H9 (cell line): ENCODE measurements at regions not wholly inside any gene's neighbourhood (a gene's known extent, or its start where the extent isn't known, plus 50 kb on each side); places are given as distances from the start of the nearest gene placed in this dataset.

Source experiments
- DNase-seq: peaks from one replicate; pipeline ENCODE4 v3.0.0-alpha.2; 2017
- H2AFZ ChIP-seq: one replicate; pipeline ENCODE4 v1.6.1; 2013; ENCODE audit warnings: mild to moderate bottlenecking, low read length, control low read depth, moderate library complexity
- H2AK5ac ChIP-seq: 2 replicates; pipeline ENCODE4 v1.6.1; 2013; ENCODE audit warnings: low read length, control low read depth, mixed read lengths; ENCODE audit not compliant: insufficient read length
- H2BK120ac ChIP-seq: one replicate; pipeline ENCODE4 v1.6.1; 2013; ENCODE audit warnings: low read depth, mild to moderate bottlenecking, low read length, control low read depth, inconsistent platforms; ENCODE audit not compliant: poor library complexity, severe bottlenecking
- H2BK12ac ChIP-seq: 2 replicates; pipeline ENCODE4 v1.6.1; 2013; ENCODE audit warnings: low read length, control low read depth, mixed read lengths, low read depth; ENCODE audit not compliant: insufficient read length
- H2BK15ac ChIP-seq: 2 replicates; pipeline ENCODE4 v1.6.1; 2013; ENCODE audit warnings: low read depth, low read length, control low read depth
- H2BK20ac ChIP-seq: one replicate; pipeline ENCODE4 v1.6.1; 2013; ENCODE audit warnings: low read depth, mild to moderate bottlenecking, low read length, control low read depth, inconsistent platforms; ENCODE audit not compliant: poor library complexity, severe bottlenecking
- H2BK5ac ChIP-seq: 2 replicates; pipeline ENCODE4 v1.6.1; 2013; ENCODE audit warnings: low read length, control low read depth, mixed read lengths; ENCODE audit not compliant: insufficient read length
- H3K14ac ChIP-seq: 2 replicates; pipeline ENCODE4 v1.6.1; 2013; ENCODE audit warnings: low read length, control low read depth; ENCODE audit not compliant: insufficient read depth
- H3K18ac ChIP-seq: 2 replicates; pipeline ENCODE4 v1.6.1; 2013; ENCODE audit warnings: low read depth, mild to moderate bottlenecking, mixed read lengths, low read length, control low read depth; ENCODE audit not compliant: insufficient read length
- H3K23ac ChIP-seq: 2 replicates; pipeline ENCODE4 v1.6.1; 2013; ENCODE audit warnings: low read length, control low read depth, mixed read lengths, low read depth; ENCODE audit not compliant: insufficient read length
- H3K23me2 ChIP-seq: 2 replicates; pipeline ENCODE4 v1.6.1; 2013; ENCODE audit warnings: low read depth, mild to moderate bottlenecking, mixed read lengths, low read length, control low read depth; ENCODE audit not compliant: insufficient read length, poor library complexity, severe bottlenecking
- H3K27ac ChIP-seq: 2 replicates; pipeline ENCODE4 v1.5.1; 2013; ENCODE audit warnings: low read length, control low read depth, mixed read lengths, low read depth; ENCODE audit not compliant: insufficient read length
- H3K27me3 ChIP-seq: 2 replicates; pipeline ENCODE4 v1.6.1; 2013; ENCODE audit warnings: low read length, control low read depth, inconsistent platforms; ENCODE audit not compliant: insufficient read depth
- H3K4ac ChIP-seq: 2 replicates; pipeline ENCODE4 v1.6.1; 2013; ENCODE audit warnings: low read depth, mild to moderate bottlenecking, control low read depth, inconsistent platforms, low read length, moderate library complexity
- H3K4me1 ChIP-seq: 2 replicates; pipeline ENCODE4 v1.6.1; 2013; ENCODE audit warnings: low read length, control low read depth, inconsistent platforms; ENCODE audit not compliant: insufficient read depth
- H3K4me2 ChIP-seq: 2 replicates; pipeline ENCODE4 v1.6.1; 2013; ENCODE audit warnings: low read length, control low read depth, mixed read lengths; ENCODE audit not compliant: insufficient read length, insufficient read depth
- H3K56ac ChIP-seq: 2 replicates; pipeline ENCODE4 v1.6.1; 2013; ENCODE audit warnings: low read depth, mild to moderate bottlenecking, mixed read lengths, low read length, control low read depth; ENCODE audit not compliant: insufficient read length
- H3K79me1 ChIP-seq: 2 replicates; pipeline ENCODE4 v1.6.1; 2013; ENCODE audit warnings: low read depth, mild to moderate bottlenecking, moderate library complexity, low read length, control low read depth, inconsistent platforms; ENCODE audit not compliant: insufficient read depth, poor library complexity, severe bottlenecking
- H3K79me2 ChIP-seq: 2 replicates; pipeline ENCODE4 v1.6.1; 2013; ENCODE audit warnings: low read length, control low read depth, inconsistent platforms; ENCODE audit not compliant: insufficient read depth
- H3K9ac ChIP-seq: 2 replicates; pipeline ENCODE4 v1.6.1; 2013; ENCODE audit warnings: low read length, control low read depth, mixed read lengths; ENCODE audit not compliant: insufficient read length; ENCODE audit errors: extremely low read depth
- H3K9me3 ChIP-seq: one replicate; pipeline ENCODE4 v1.6.1; 2013; ENCODE audit warnings: low read depth, low read length, inconsistent platforms; ENCODE audit not compliant: control insufficient read depth
- H3T11ph ChIP-seq: one replicate; pipeline ENCODE4 v1.6.1; 2013; ENCODE audit warnings: mild to moderate bottlenecking, low read length, control low read depth, inconsistent platforms
- H4K20me1 ChIP-seq: one replicate; pipeline ENCODE4 v1.6.1; 2013; ENCODE audit not compliant: control insufficient read depth, insufficient read length, insufficient read depth
- H4K5ac ChIP-seq: 2 replicates; pipeline ENCODE4 v1.6.1; 2013; ENCODE audit warnings: low read depth, mild to moderate bottlenecking, mixed read lengths, low read length, control low read depth; ENCODE audit not compliant: insufficient read length
- H4K8ac ChIP-seq: replicated peaks from 2 replicates; pipeline ENCODE4 v1.6.1; 2013; ENCODE audit warnings: low read length, control low read depth, mixed read lengths, low read depth; ENCODE audit not compliant: insufficient read length
- H4K91ac ChIP-seq: 2 replicates; pipeline ENCODE4 v1.6.1; 2013; ENCODE audit warnings: low read depth, mild to moderate bottlenecking, moderate library complexity, mixed read lengths, low read length, control low read depth; ENCODE audit not compliant: insufficient read length
- H3K27ac Mint-ChIP-seq, 3 experiments: 2 replicates in 2 of 3; 3 replicates in 1 of 3; pipeline ENCODE4 v1.8.0; 2020 to 2021; ENCODE audit warnings: mixed read lengths in 3 of 3, mild to moderate bottlenecking in 1 of 3, moderate library complexity in 1 of 3
- H3K27me3 Mint-ChIP-seq: 2 replicates; pipeline ENCODE4 v1.8.0; 2021; ENCODE audit warnings: low read depth, mild to moderate bottlenecking, moderate library complexity, mixed read lengths
- H3K36me3 Mint-ChIP-seq, 3 experiments: 2 replicates in 2 of 3; 3 replicates in 1 of 3; pipeline ENCODE4 v1.8.0; 2020 to 2021; ENCODE audit warnings: low read depth in 3 of 3, mixed read lengths in 3 of 3; ENCODE audit not compliant: insufficient read depth in 1 of 3
- H3K4me1 Mint-ChIP-seq, 2 experiments: 2 replicates each; pipeline ENCODE4 v1.8.0; 2020; ENCODE audit warnings: mixed read lengths in 2 of 2
- H3K4me3 Mint-ChIP-seq, 2 experiments: 2 replicates in 1 of 2; 3 replicates in 1 of 2; pipeline ENCODE4 v1.8.0; 2020 to 2021; ENCODE audit warnings: mild to moderate bottlenecking in 2 of 2, mixed read lengths in 2 of 2, moderate library complexity in 1 of 2
- H3K9me3 Mint-ChIP-seq, 2 experiments: 2 replicates in 1 of 2; 3 replicates in 1 of 2; pipeline ENCODE4 v1.8.0; 2020; ENCODE audit warnings: mild to moderate bottlenecking in 2 of 2, mixed read lengths in 2 of 2, moderate library complexity in 1 of 2
- CTCF ChIP-seq: fragments of 200-600 bp; sonication (generic); conservative IDR thresholded peaks from 3 replicates; pipeline ENCODE4 v1.8.0; 2021; ENCODE audit warnings: antibody characterized with exemption, mild to moderate bottlenecking
- WGBS: extraction: QIAGEN DNeasy Blood & Tissue Kit; methylation state at CpG from one replicate; pipeline ENCODE4 v1.1.7; 2013; ENCODE audit warnings: missing lambda C conversion rate, low lambda C conversion rate, mixed read lengths; ENCODE audit not compliant: insufficient read length; ENCODE audit errors: extremely low coverage; 5-methylcytosine and 5-hydroxymethylcytosine counted together

GRCh38 chr6:90454836-90455427 is 131.9 kb downstream of the MAP3K7 start:
- Histone ChIP-seq H4K20me1 (no peaks in the 10 kb centered on the region), H2AFZ (no peak overlapping the region), H3K4ac (no peak overlapping the region), H3K27me3 (no peaks in the 10 kb centered on the region), H3K4me1 (peaks cover 11% of the 10 kb centered on the region; the same call in 1 of the 2 replicates), H3K9me3 (no peaks in the 10 kb centered on the region), H3K4me2 (no peak overlapping the region), H3K79me1 (no peaks in the 10 kb centered on the region), H3K23ac (no peak overlapping the region), H3K23me2 (no peaks in the 10 kb centered on the region), H2BK120ac (no peak overlapping the region), H4K8ac (no peak overlapping the region), H3T11ph (no peak overlapping the region), H2BK5ac (no peak overlapping the region), H4K5ac (no peak overlapping the region), H3K56ac (no peak overlapping the region), H3K79me2 (no peaks in the 10 kb centered on the region), H3K14ac (no peak overlapping the region), H2BK15ac (no peak overlapping the region), H2BK12ac (no peak overlapping the region), H2BK20ac (no peak overlapping the region), H2AK5ac (no peak overlapping the region), H3K27ac (no peak overlapping the region), H4K91ac (no peak overlapping the region), H3K9ac (no peak overlapping the region), H3K18ac (no peak overlapping the region)
- no CpG with 5 or more reads among the region's 7 CpGs for WGBS
- peaks cover 0 to 1% (median 0%) of the 10 kb centered on the region in 3 experiments; a peak in 2 of 7 replicates for H3K36me3 Mint-ChIP-seq
- no peak for TF ChIP-seq CTCF
- H3K27me3 Mint-ChIP-seq = no peaks in the 10 kb centered on the region; the same call in 1 of the 2 replicates
- H3K27ac Mint-ChIP-seq = no peak overlapping the region
- H3K4me3 Mint-ChIP-seq = no peak overlapping the region
- no peak for DNase-seq
- H3K9me3 Mint-ChIP-seq = no peaks in the 10 kb centered on the region; a peak in 1 of 5 replicates
- peaks cover 20 to 25% of the 10 kb centered on the region in 2 experiments for H3K4me1 Mint-ChIP-seq
